OCI-M1 (cell line): ENCODE measurements at regions not wholly inside any gene's neighbourhood (a gene's known extent, or its start where the extent isn't known, plus 50 kb on each side); places are given as distances from the start of the nearest gene placed in this dataset.

Experiments
- DNase-seq: peaks from one replicate; lab custom pipeline; 2025; lab: John Stamatoyannopoulos, UW

GRCh38 chr4:111855308-111855707, 289.9 kb upstream of the FAM241A start:
- no peak for DNase-seq

- no peak for DNase-seq
Measured at GRCh38 chr4:111864066-111864465, 281.2 kb upstream of the FAM241A start.

GRCh38 chr4:111869339-111869738, 275.9 kb upstream of the FAM241A start:
- DNase-seq, result no peak

- no peak for DNase-seq
Measured at GRCh38 chr4:111871802-111872201, 273.5 kb upstream of the FAM241A start.

GRCh38 chr4:111873801-111874200, 271.5 kb upstream of the FAM241A start:
- peak; percentile 12 for DNase-seq

- no peak for DNase-seq
Measured at GRCh38 chr4:111879539-111879938, 265.7 kb upstream of the FAM241A start.

GRCh38 chr4:111880116-111880515, 265.1 kb upstream of the FAM241A start:
- peak; percentile 51 for DNase-seq

- peak; percentile 8 for DNase-seq
Measured at GRCh38 chr4:111883557-111883999, 261.7 kb upstream of the FAM241A start.

GRCh38 chr4:111890412-111890811, 254.8 kb upstream of the FAM241A start:
- no peak for DNase-seq

- DNase-seq, result no peak
Measured at GRCh38 chr4:111905511-111905910, 239.7 kb upstream of the FAM241A start.

- DNase-seq, result no peak
Measured at GRCh38 chr4:111919639-111920038, 225.6 kb upstream of the FAM241A start.

GRCh38 chr4:111921714-111922113, 223.5 kb upstream of the FAM241A start:
- no peak for DNase-seq

- no peak for DNase-seq
Measured at GRCh38 chr4:111923786-111924185, 221.5 kb upstream of the FAM241A start.

- no peak for DNase-seq
Measured at GRCh38 chr4:111924696-111925095, 220.6 kb upstream of the FAM241A start.

GRCh38 chr4:111930659-111931058, 214.6 kb upstream of the FAM241A start:
- DNase-seq, result peak; percentile 27

GRCh38 chr4:111933703-111934102, 211.6 kb upstream of the FAM241A start:
- no peak for DNase-seq

- no peak for DNase-seq
Measured at GRCh38 chr4:111934314-111934713, 210.9 kb upstream of the FAM241A start.

GRCh38 chr4:111937368-111937767, 207.9 kb upstream of the FAM241A start:
- peak; percentile 77 for DNase-seq

GRCh38 chr4:111941957-111942356, 203.3 kb upstream of the FAM241A start:
- DNase-seq, result no peak

GRCh38 chr4:111943796-111944203, 201.5 kb upstream of the FAM241A start:
- peak; percentile 66 for DNase-seq

GRCh38 chr4:111945014-111945413, 200.2 kb upstream of the FAM241A start:
- DNase-seq, result no peak

- no peak for DNase-seq
Measured at GRCh38 chr4:111946800-111947199, 198.5 kb upstream of the FAM241A start.

- no peak for DNase-seq
Measured at GRCh38 chr4:111952688-111953087, 192.6 kb upstream of the FAM241A start.

GRCh38 chr4:111954550-111954949, 190.7 kb upstream of the FAM241A start:
- no peak for DNase-seq

- no peak for DNase-seq
Measured at GRCh38 chr4:111955001-111955400, 190.3 kb upstream of the FAM241A start.
